Stimulated activated CD8-positive, alpha-beta memory T cell treated with anti-CD3 and anti-CD28 coated beads, Interleukin-12 subunit alpha, Interleukin-12 subunit beta, amount 100 ng/mL, for 24 hours (primary cell): ENCODE measurements at regions not wholly inside any gene's neighbourhood (a gene's known extent, or its start where the extent isn't known, plus 50 kb on each side); places are given as distances from the start of the nearest gene placed in this dataset.

ENCODE experiments used
- DNase-seq: peaks from one replicate; pipeline ENCODE4 v3.0.0-alpha.2; 2020; ENCODE audit errors: extremely low read depth

DNA sequence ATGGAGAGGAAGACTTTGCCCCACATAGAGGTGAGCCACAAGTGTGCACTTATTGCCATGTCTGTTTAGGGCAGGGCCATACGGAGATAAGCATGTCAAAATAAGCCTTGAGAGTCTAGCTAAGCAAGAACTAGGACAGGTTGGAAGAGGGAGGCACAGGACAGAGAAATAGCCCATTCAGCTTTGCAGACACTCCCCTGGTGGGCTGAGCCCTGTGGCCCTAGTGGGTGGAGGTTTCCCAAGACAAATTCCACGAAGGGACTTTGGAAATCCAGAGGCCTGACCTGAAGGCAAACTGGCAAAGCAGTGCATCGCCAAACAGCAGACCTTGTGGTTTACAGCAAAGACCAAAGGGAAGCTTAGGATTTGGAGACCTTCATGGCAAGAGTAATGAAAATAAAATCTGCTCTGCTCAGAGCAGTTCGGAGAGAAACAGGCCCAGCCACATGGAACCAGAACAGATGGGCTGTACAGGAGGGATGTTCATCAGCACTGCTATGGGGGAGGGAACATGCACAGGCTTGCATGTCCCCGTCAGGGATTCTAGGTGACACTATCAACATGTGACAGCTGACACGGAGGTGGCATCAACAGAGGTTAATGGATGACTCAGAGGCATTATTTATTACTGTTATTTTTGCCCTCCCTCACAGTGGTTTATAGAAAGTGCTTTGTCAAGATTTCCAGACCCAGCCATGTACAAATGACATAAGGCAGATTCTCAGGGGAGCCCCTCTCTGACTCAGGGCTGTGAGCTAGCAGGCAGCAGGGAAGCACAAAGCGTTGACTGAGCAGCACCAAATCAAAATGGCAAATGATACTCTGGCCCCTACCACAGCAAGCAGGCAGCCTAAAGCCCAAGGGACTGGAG is 90.1 kb upstream of the IRF2BP2 start:
- DNase-seq: no peak

DNA sequence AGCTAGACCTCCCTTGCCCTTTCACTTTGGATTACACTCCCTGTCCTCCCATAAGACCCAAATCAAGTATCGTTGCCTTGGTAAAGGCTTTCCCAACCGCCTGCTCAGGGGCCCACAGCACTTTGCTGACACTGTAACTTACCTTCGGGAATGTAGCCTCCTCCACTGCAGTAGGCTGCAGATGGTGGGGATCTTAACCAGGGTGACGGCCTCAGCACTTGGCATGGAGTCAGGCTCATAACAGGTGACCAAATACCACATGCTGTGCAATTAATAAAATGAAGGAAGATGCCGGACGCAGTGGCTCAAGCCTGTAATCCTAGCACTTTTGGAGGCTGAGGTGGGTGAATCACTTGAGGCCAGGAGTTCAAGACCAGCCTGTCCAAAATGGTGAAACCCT is 88.7 kb upstream of the IRF2BP2 start:
- no peak for DNase-seq

GRCh38 chr1:234697741-234698140 is 87.8 kb upstream of the IRF2BP2 start:
- DNase-seq: no peak

GRCh38 chr1:234697015-234697414 is 87.0 kb upstream of the IRF2BP2 start:
- DNase-seq: no peak

DNA sequence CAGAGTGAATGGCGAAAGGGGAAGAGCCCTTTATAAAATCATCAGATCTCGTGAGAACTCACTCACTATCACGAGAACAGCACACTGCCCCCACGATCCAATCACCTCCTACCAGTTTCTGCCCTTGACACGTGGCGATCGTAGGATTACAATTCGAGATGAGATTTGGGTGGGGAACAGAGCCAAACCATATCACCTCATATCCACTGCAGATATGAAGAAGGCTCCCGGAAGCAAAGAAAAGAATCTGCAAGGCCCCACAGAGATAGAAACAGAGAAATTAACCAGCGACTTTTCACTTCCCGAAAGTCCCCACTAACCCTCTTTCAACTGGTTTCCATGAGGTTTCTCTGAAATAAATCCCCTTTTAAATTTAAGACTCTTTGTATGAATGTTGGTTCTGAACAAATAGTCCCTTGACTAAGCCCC is 86.2 kb upstream of the IRF2BP2 start:
- DNase-seq: no peak

DNA sequence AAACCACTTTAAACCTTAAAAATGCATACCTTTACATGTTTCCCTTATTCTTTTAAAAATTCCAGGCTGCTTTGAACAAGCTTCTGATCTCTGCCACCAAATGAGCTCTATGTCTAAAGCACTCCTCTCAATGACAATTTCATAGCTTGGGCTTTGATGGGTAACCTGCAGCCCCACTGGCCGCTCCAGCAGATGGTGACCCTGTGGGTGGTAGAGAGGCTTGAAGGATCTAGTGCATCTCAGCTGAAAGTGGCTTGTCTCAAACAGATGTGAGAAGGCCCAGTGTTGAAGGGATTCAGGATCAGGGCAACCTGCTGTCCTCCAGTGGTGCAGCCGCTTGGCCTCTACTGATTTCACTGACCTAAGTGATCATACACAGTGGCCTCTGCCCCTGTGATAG is 84.7 kb upstream of the IRF2BP2 start:
- no peak for DNase-seq

DNA sequence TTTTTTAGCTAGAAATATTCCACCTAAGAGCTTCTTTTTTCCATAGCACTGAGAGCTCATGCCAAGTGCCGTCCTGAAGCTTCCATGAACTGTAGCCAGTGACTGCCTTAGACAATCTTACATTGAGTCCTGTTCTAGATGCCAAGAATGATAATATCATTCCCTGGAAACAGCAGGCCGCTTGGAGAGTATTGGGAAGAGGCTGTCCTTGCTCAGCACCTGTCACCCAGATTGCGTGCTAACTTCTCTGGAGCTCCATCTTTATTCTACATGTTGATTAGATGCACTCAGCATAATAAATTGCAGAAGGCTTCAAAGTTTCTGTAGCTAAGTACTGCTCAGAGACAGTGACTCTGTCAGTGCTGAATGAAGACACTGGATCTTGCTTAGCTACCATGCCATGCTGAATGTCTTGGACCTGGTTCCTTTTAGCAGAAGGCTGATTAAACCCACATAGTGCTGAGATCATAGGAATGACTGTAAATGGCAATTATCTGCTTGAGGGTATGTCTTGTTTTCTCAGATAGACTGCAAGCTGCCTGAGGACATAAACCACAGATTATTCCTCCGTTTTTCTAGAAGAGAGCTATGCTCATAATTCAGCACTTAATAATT is 83.1 kb upstream of the IRF2BP2 start:
- DNase-seq: no peak

DNA sequence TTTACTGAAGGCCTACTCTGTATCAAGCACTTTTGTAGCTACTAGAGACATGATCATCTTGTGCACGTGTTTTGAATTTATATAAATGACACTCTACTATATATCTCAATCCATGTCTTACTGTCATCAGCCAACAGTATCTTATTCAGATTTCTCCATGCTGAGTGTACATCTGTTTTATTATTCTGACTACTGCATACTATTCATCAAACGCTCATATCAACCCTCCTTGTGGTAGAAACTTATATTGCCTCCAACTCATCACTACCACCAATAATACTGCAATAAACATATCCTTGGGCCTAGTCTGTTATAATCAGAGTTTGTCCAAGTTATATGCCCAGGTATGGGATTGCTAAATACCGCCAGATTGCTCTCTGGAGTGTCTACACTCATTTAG is 81.6 kb upstream of the IRF2BP2 start:
- no peak for DNase-seq

DNA sequence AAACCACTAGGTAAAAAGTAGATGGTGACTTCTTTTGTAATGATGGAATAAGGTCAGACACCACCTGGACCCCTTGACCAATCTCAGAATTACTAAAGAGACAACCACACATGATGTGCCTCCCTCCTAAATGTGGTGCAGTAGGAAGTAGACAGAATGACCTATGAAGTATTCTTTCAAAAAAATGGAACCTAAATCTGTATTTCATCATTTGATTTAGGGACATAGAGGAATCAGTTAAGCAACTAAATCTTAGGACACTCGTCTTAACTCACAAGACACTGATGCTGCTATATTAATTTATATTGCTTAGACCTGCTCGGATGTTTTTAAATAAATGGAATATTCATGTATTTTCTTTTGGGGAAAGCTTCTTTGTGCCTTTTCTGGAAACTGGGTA is 80.9 kb upstream of the IRF2BP2 start:
- DNase-seq: no peak

DNA sequence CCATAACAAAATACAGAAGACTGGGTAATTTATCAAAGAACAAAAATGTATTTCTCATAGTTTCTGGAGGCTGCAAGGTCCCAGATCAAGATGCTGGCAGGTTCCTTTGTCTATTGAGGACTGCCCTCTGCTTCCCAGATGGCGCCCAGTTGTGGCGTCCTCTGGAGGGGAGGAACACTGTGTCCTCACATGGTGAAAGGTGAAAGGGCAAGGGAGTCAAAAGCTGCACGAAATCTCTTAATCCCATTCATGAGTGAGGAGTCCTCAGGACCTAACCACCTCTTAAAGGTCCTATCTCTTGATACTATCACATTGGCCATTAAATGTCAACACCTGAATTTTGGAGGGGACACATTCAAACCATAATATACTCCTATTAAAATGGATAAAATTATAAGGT is 79.3 kb upstream of the IRF2BP2 start:
- DNase-seq: no peak

DNA sequence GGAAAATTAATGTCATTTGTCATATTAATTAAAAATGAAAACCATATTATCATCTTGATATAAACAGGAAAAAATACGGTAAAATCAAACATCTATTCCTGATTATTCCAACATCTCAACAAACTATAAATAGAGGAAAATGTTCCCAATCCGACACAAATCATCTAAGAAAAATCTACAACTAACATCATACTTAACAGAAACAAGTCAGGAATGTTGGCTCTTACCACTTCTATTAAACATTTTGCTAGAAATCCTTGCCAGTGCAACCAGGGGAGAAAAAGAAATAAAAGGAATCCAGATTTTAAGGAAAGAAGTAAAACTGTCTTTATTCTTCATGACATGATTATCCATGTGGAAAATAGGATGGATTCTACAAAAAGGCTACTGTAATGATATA is 77.0 kb upstream of the IRF2BP2 start:
- no peak for DNase-seq

- DNase-seq: no peak
Observed at GRCh38 chr1:234686035-234686434, 76.1 kb upstream of the IRF2BP2 start.

- DNase-seq: no peak
Observed at GRCh38 chr1:234684856-234685255, 74.9 kb upstream of the IRF2BP2 start.

GRCh38 chr1:234683861-234684632 is 74.1 kb upstream of the IRF2BP2 start:
- DNase-seq: no peak

DNA sequence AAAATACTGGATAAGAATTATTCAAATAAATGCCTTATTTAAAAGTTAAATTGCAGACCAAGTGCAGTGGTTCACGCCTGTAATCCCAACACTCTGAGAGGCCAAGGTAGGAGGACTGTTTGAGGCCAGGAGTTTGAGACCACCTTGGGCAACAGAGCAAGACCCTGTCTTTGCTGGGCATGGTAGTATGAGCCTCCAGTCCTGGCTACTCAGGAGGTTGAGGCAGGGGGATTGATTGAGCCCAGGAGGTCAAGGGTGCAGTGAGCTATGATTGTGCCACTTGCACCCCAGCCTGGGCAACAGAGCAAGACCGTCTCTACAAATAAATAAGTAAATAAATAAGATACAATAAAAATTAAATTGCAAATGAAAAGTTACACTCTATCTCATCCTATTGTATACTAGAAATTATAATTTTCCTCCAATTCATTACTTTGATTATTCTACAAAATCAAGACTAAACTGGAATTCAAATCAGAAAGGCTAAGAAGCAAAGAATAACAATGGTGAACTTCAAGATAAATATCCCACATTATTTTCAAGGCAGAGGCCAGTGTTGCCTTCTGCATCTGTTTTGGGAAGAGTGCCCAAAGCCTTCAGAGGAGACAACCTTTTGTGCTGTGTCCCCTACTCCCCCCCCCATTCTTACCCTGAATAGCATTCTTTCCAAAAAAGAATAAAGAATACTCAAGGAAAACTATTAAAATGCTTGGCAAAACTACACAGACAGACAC is 73.3 kb upstream of the IRF2BP2 start:
- DNase-seq: no peak

DNA sequence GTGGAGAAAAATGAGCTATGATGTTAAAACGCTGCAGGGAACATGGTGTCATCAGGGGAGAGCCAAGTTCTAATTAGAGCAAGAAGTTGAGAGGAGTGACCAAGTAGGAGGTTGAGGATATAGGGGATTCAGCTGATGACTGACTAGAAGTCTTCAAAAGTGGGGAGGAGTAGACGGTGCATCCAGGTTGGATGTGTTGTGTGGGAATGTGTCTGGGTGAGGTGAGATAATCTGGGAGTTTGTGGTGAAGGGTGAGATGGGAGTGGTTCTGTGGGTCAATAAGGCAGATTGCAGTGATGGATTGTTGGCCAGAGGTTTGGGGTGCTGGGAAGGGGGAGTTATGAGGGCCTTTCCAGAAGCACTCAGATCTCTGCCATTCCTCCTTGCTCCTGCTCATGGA is 72.0 kb upstream of the IRF2BP2 start:
- no peak for DNase-seq

- DNase-seq: no peak
Observed at GRCh38 chr1:234681065-234681464, 71.1 kb upstream of the IRF2BP2 start.

DNA sequence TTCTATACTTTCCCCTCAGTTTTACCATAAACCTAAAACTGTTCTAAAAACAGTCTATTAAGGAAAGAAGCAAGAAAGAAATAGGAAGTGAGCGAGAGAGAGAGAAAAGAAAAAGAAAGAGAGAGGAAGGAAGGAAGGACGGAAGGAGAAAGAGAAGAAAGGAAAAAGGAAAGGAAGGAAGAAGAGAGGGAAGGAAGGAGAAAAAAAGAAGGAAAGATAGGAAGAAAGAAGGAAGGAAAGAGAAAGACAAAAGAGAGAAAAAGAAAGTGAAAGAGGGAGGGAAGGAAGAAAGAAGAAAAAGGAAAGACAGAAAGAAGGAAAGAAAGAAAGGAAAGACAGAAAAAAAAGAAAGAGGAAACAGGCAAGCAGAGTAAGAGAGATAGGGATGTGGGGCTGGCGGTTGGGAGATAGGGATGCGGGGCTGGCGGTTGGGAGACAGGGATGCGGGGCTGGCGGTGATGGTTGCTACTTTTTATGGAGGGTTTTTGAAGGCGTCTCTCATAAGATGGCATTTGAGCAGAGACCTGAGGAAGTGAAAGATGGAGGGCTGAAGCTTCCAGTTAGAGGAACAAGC is 70.4 kb upstream of the IRF2BP2 start:
- DNase-seq: no peak

DNA sequence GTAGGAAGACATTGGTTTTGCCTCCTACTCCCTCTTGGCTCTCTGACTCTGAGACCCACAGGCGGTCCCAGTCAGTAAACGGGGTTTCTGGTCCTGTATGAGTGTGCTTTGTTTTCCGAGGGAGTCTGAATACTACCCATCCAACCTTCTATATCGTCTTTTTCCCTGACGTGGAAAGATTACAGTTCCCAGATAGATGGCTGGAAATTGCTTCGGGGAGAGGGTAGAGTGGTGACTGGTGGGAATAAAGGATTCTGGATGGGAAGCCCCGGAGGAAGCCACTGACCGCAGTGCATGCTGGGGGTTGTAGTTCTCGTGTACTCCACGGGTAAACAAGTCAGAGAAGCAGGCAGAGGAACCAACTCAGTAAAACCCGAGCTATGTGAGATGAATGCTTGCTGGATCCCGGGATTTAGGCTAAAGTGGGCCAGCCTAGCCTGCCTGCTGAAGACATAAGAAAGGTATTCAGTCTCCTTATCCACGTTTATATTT is 66.2 kb upstream of the IRF2BP2 start:
- peak; percentile 15 for DNase-seq

GRCh38 chr1:234675572-234675971 is 65.6 kb upstream of the IRF2BP2 start:
- no peak for DNase-seq

- no peak for DNase-seq
Observed at GRCh38 chr1:234675006-234675405, 65.0 kb upstream of the IRF2BP2 start.
